NCI-H510A treated with DMSO at 0.1 percent for 48 hours (cell line): ENCODE measurements at regions not wholly inside any gene's neighbourhood (a gene's known extent, or its start where the extent isn't known, plus 50 kb on each side); places are given as distances from the start of the nearest gene placed in this dataset.
"Not testable (repeated sequence)": the region's sequence is repeated elsewhere in the genome, so short reads cannot be mapped to it uniquely, and the experiment has no call there.

Source experiments
- DNase-seq: peaks from one replicate; lab custom pipeline; 2025; lab: John Stamatoyannopoulos, UW

GRCh38 chr11:115663790-115664189 lies 159.6 kb upstream of the CADM1 start:
- DNase-seq = no peak

DNA sequence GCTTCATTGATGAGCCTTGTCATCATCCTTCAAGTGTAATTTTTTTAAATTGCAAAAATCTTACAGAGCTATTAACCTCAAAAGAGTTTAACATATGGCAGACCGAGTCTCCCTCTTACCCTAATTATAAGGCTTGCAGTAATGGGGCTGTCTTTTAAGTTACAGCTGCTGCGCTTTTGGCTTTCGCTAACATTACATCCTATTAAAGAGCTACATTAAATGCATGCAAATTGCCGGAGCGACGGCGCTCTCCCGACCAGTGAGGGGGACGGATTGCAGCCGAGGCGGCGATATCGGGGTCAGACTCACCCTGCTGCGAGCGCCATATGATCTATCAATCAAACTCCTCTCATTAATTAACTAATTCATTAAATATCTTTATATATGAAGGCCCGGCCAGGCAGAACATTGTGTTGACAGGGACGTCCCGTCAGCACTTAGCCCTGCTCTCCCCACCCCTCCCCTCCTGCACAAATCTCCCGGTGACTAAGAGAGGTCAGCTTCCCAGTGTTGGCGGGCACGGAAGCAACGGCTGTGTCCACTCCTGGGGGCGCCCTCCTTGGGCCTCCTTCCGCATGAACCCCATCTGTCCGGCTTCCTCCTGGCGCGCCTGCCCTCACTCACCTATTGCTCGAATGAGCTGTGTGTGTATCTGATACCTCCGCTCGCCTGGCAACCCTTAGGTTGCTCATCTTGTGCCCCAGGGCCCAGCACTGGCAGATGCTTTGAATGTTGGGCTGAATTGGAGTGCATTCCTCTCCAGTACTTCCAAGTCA lies 156.0 kb upstream of the CADM1 start:
- no peak for DNase-seq

- DNase-seq = no peak
Measured at GRCh38 chr11:115659061-115659963, 155.1 kb upstream of the CADM1 start.

- no peak for DNase-seq
Measured at GRCh38 chr11:115657586-115657985, 153.4 kb upstream of the CADM1 start.

DNA sequence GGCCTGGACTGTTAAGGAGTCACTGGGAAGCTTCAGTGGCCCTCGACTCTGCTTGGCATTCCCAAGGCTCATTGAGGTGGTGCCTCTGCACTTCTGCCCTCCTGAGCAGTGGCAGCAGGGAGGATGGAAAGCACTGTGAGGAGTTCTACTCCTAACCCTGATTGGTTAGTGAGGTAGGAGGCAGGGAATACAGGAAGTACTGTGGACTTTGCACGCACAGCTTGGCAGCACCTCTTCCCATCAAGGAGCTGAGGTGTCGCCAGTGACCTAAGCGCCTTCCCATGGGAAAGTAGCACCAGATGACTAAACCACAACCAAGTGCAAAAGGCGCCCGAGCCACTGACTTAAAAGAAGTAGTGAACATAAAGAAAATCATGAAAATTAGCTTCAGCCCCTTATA lies 152.5 kb upstream of the CADM1 start:
- DNase-seq = no peak

- no peak for DNase-seq
Measured at GRCh38 chr11:115656041-115656440, 151.8 kb upstream of the CADM1 start.

DNA sequence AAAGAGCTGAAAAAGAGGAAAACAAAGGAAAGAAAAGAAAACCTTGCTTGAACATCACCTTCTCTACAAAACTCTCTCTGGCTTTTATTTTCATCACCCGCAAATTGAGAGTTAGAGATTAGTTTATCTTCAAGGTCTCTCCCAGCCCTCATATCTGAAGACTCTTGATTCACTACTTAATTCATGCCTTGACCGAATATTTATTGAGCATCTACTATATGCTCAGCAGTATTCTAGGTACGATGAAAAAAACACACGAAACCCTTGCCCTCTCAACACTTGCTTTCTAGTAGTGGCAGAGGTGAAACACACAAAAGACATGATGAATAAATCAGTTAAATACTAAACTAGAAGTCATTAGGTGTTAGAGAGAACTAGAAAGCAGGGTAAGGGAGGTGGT lies 150.6 kb upstream of the CADM1 start:
- no peak for DNase-seq

DNA sequence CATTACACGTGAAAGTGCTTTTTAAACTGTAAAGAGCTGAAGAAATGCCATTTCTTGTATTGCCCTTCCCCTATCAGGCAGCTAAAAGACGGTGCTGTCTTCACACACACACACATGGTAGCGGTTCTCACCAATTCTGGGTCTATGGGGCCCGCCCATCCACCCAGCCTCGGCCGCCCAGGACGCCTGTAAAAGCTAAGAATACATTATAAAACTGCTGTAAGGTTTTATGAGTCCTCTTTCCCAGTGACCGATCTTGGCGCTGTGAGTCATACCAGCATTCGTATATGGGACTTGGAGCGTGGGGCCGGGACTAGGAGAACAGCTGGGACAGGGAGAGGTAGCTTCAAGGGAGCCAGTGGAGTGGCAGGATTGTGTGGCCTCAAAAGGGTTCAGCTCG lies 149.7 kb upstream of the CADM1 start:
- no peak for DNase-seq

DNA sequence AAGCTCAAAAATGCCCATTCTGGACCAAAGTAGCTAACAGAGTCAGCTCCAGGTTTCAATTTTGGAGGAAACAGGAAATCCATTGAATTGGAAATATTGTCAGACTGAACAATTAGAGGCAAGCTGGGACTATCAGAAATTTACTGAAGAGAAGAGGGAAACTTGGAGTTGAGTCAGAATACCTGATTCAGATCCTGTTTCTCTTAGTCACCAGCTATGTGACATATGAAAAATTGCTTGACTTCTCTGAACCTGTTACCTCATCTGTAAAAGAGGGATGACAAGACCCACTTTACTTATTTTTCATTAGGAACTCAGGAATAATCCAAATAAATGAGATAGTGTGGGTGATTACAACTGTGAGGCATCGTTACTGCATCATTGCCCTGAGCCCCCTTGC lies 148.9 kb upstream of the CADM1 start:
- no peak for DNase-seq

- no peak for DNase-seq
Measured at GRCh38 chr11:115652496-115652895, 148.3 kb upstream of the CADM1 start.

GRCh38 chr11:115652094-115652493 lies 147.9 kb upstream of the CADM1 start:
- DNase-seq = peak; percentile 35

DNA sequence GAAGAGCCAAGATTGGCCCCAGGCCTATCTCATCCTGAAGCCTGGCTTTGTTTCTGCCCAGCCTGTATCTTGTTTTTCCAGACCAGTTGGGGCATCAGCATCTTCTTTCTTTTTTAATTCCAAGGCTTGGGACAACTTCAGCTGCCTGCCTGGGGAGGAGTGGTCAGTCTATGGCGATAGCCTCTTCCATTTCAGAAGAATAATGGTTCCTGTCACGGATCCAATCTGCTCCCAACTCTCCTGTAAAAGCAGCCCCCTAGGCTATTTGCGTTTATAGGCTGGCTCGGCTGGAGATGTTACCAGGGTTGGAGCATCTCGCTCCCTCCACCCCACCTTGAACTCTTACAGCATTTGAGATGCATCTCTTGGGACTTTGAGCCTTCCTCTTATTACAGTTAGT lies 145.2 kb upstream of the CADM1 start:
- DNase-seq = no peak

GRCh38 chr11:115645631-115646317 lies 141.6 kb upstream of the CADM1 start:
- no peak for DNase-seq

DNA sequence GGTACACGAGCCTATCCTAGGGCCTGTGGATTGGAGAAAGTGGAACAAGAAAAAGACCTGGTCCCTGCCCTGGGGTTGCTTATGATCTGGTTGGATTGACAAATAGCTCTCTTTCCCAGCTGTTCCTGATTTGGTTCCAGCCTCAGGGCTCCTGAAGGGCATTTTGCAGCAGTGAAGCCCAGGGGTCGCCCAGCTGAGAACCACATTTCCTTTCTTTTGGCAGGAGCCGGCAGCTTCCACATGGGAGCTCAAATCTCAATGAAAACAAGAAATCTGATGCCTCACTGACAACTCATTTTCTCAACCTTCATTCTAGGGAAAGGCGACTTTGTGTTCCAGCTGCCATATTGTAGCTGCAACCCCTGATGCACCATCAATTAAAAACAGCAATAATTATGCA lies 140.6 kb upstream of the CADM1 start:
- no peak for DNase-seq

- no peak for DNase-seq
Measured at GRCh38 chr11:115643549-115644270, 139.5 kb upstream of the CADM1 start.

- peak; percentile 54 for DNase-seq
Measured at GRCh38 chr11:115642660-115643059, 138.4 kb upstream of the CADM1 start.

DNA sequence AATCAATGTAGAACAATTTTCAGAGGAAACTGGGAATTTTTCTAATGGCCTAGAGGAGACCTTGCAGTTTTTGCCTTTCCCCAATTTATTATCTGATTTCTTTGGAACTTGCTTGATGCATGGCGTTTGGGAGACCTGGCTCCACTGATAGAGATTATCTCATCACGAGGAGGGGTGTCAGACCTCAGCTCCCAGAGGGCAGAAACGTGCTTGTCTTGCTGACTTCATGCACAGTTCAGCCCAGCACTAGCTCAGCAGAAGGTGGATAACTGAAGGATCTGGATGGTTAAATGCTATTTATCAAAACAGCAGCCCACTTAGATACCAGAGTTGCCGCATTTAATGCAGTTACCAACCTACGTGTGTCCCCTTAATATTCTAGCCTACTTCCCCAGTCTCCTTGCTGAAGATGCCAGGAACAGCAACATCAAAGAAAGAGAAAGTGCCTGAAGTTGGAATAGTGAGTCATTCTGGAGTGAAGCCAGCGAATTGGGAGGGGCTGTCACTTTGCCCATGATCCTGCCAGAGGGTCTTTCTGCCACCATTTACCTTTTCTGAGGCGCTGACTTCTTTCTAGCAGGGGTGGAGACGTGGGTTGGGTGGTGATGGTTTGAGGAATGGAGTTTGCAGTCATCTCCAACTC lies 133.5 kb upstream of the CADM1 start:
- DNase-seq = no peak

DNA sequence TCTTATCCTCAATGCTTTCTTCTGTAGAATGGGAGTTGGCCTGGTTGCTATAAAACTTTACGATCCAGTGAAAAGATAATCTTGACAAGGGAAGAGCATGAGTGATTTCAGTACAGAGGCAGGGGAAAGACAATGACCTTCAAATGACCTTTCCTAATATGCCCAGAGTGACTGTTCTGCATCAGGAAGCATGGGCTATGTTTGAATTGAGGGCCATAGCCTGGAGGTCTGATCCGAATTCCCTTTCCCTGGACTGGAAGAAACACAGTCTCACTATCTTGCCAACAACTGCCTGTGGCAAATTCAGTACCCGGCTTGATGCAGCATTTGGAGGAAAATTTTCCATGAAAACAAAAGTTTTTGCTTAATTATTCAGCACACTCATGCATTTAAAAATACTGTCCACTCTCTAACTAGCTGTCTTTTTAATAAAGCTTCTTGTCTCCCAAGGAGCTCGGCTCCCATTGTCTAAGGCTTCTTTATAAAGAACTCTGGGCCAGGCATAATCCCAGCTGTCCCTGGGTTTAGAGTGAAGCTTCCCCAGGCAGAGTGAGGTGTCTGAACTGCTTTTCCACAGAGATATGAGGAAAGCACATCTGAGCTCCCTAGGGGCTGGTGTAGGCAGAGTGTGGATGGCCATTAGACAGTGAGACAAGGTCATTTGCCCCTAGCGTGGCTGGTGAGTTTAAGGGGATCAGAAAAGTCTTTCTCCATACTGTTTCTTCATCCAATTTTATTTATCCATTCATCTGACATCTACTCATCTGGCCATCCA lies 132.7 kb upstream of the CADM1 start:
- no peak for DNase-seq

DNA sequence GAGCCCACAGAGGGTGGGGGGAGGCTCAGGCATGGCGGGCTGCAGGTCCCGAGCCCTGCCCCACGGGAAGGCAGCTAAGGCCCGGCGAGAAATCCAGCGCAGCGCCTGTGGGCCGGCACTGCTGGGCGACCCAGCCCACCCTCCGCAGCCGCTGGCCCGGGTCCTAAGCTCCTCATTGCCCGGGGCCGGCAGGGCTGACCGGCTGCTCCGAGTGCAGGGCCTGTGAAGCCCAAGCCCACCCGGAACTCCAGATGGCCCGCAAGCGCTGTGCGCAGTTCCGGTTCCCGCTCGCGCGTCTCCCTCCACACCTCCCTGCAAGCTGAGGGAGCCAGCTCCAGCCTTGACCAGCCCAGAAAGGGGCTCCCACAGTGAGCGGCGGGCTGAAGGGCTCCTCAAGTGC lies 129.8 kb upstream of the CADM1 start:
- not testable (repeated sequence) for DNase-seq

DNA sequence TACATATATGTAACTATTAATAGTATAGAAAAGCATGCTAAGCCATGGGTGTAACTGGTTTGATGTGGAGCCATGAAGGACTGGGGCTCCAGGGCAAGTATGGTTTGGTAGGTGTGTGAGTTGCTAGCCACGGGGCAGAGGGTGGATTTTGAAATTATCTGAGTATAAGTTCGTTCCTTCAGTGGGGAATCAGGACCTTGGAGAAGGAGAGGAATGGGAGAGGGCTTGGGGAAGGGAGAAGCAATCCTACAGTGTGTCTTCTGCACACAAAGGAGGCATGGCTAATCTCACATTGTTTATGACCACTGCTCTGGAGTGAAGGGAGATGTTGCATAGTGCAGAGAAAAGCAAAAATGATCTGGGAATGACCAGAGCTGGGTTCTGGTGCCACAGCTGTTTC lies 127.8 kb upstream of the CADM1 start:
- DNase-seq = no peak

GRCh38 chr11:115631609-115632008 lies 127.4 kb upstream of the CADM1 start:
- no peak for DNase-seq
